Mesenchymal stem cell (in vitro differentiated cells and primary cell): ENCODE measurements at regions not wholly inside any gene's neighbourhood (a gene's known extent, or its start where the extent isn't known, plus 50 kb on each side); places are given as distances from the start of the nearest gene placed in this dataset.
A peak's percentile ranks its signal among the peaks of the same experiment; 100 is the strongest.

Source experiments
- DNase-seq: peaks from one replicate; pipeline ENCODE4 v3.0.0-alpha.2; 2013
- H2AFZ ChIP-seq: one replicate; pipeline ENCODE4 v1.6.1; 2013; ENCODE audit warnings: low read depth, mild to moderate bottlenecking, control low read depth, inconsistent platforms, low read length, moderate library complexity
- H2AK5ac ChIP-seq: 2 replicates; pipeline ENCODE4 v1.6.1; 2013; ENCODE audit warnings: low read length, moderate library complexity, mild to moderate bottlenecking, inconsistent platforms; ENCODE audit not compliant: severe bottlenecking
- H2BK120ac ChIP-seq: one replicate; pipeline ENCODE4 v1.6.1; 2013; ENCODE audit warnings: low read depth, mild to moderate bottlenecking, inconsistent platforms, low read length, moderate library complexity
- H2BK12ac ChIP-seq, 2 experiments: one replicate each; pipeline ENCODE4 v1.6.1; 2013; ENCODE audit warnings: inconsistent platforms in 2 of 2, low read length in 2 of 2, mild to moderate bottlenecking in 2 of 2, moderate library complexity in 2 of 2, control low read depth in 1 of 2
- H2BK15ac ChIP-seq: one replicate; pipeline ENCODE4 v1.6.1; 2013; ENCODE audit warnings: mild to moderate bottlenecking, low read depth, inconsistent platforms; ENCODE audit not compliant: poor library complexity, severe bottlenecking
- H2BK5ac ChIP-seq: 2 replicates; pipeline ENCODE4 v1.6.1; 2013; ENCODE audit warnings: low read depth, mild to moderate bottlenecking, low read length, control low read depth, inconsistent platforms; ENCODE audit not compliant: poor library complexity, severe bottlenecking
- H3K14ac ChIP-seq, 2 experiments: one replicate each; pipeline ENCODE4 v1.6.1; 2013; ENCODE audit warnings: inconsistent platforms in 2 of 2, low read length in 2 of 2, control low read depth in 1 of 2, mild to moderate bottlenecking in 1 of 2, moderate library complexity in 1 of 2
- H3K18ac ChIP-seq, 2 experiments: one replicate each; pipeline ENCODE4 v1.6.1; 2013; ENCODE audit warnings: inconsistent platforms in 2 of 2, low read length in 2 of 2, control low read depth in 1 of 2, low read depth in 1 of 2, mild to moderate bottlenecking in 1 of 2
- H3K23ac ChIP-seq, 2 experiments: one replicate each; pipeline ENCODE4 v1.6.1; 2013; ENCODE audit warnings: inconsistent platforms in 2 of 2, low read length in 2 of 2, mild to moderate bottlenecking in 2 of 2, moderate library complexity in 2 of 2, control low read depth in 1 of 2
- H3K27ac ChIP-seq: 2 replicates; pipeline ENCODE4 v1.5.1; 2013; ENCODE audit warnings: mild to moderate bottlenecking, moderate library complexity, low read length, control low read depth, inconsistent platforms; ENCODE audit not compliant: poor library complexity, severe bottlenecking
- H3K27me3 ChIP-seq, 2 experiments: 2 replicates each; pipeline versions ENCODE4 v1.6.1 to v1.7.0; 2013; ENCODE audit warnings: low read length in 2 of 2, mild to moderate bottlenecking in 2 of 2, moderate library complexity in 2 of 2, control low read depth in 1 of 2, inconsistent platforms in 1 of 2; ENCODE audit not compliant: control insufficient read depth in 1 of 2, insufficient read depth in 1 of 2
- H3K36me3 ChIP-seq, 2 experiments: 2 replicates each; pipeline versions ENCODE4 v1.6.1 to v1.7.0; 2013; ENCODE audit warnings: low read length in 2 of 2, control low read depth in 1 of 2, inconsistent platforms in 1 of 2, low read depth in 1 of 2, mild to moderate bottlenecking in 1 of 2; ENCODE audit not compliant: insufficient read depth in 2 of 2, control insufficient read depth in 1 of 2
- H3K4ac ChIP-seq, 2 experiments: one replicate each; pipeline ENCODE4 v1.6.1; 2013; ENCODE audit warnings: inconsistent platforms in 2 of 2, low read length in 2 of 2, mild to moderate bottlenecking in 2 of 2, moderate library complexity in 2 of 2, control low read depth in 1 of 2, low read depth in 1 of 2
- H3K4me1 ChIP-seq: 2 replicates; pipeline ENCODE4 v1.6.1; 2013; ENCODE audit warnings: low read depth, low read length, control low read depth; ENCODE audit not compliant: control insufficient read depth, insufficient read depth
- H3K4me2 ChIP-seq: 2 replicates; pipeline ENCODE4 v1.6.1; 2013; ENCODE audit warnings: low read length, mild to moderate bottlenecking, inconsistent platforms; ENCODE audit not compliant: poor library complexity, severe bottlenecking
- H3K4me3 ChIP-seq, 2 experiments: 2 replicates each; pipeline versions ENCODE4 v1.5.1 to v1.7.0; 2013; ENCODE audit warnings: low read length in 2 of 2, mild to moderate bottlenecking in 2 of 2, control low read depth in 1 of 2, low read depth in 1 of 2; ENCODE audit not compliant: insufficient read depth in 1 of 2
- H3K79me1 ChIP-seq: replicated peaks from 2 replicates; pipeline ENCODE4 v1.6.1; 2013; ENCODE audit warnings: mild to moderate bottlenecking, control low read depth, low read length, inconsistent platforms; ENCODE audit not compliant: poor library complexity, severe bottlenecking
- H3K9ac ChIP-seq: 2 replicates; pipeline ENCODE4 v1.7.0; 2013; ENCODE audit warnings: mild to moderate bottlenecking, low read length, moderate library complexity
- H3K9me3 ChIP-seq: 2 replicates; pipeline ENCODE4 v1.7.0; 2013; ENCODE audit warnings: mild to moderate bottlenecking, low read length; ENCODE audit not compliant: control insufficient read depth
- H4K8ac ChIP-seq: one replicate; pipeline ENCODE4 v1.6.1; 2013; ENCODE audit warnings: inconsistent platforms, mild to moderate bottlenecking, low read length, moderate library complexity
- H4K91ac ChIP-seq: one replicate; pipeline ENCODE4 v1.6.1; 2013; ENCODE audit warnings: mild to moderate bottlenecking, low read length, inconsistent platforms
- WGBS: methylation state at CpG from one replicate; pipeline ENCODE4 v1.1.7; 2013; ENCODE audit warnings: mixed read lengths; 5-methylcytosine and 5-hydroxymethylcytosine counted together

- Histone ChIP-seq H3K36me3 (no peaks in the 10 kb centered on the region), H2AK5ac (no peak overlapping the region), H2AFZ (no peak overlapping the region), H2BK120ac (no peak overlapping the region), H3K4me1 (peaks cover 3% of the 10 kb centered on the region), H3K23ac (no peak overlapping the region), H3K4me3 (no peak overlapping the region), H3K4ac (no peak overlapping the region), H2BK5ac (no peak overlapping the region), H3K4me2 (no peak overlapping the region), H2BK12ac (no peak overlapping the region), H3K18ac (no peak overlapping the region), H3K9me3 (no peaks in the 10 kb centered on the region), H4K91ac (no peak overlapping the region), H3K14ac (no peak overlapping the region), H3K79me1 (no peaks in the 10 kb centered on the region), H3K27me3 (peaks cover 30 to 49% of the 10 kb centered on the region in 2 experiments), H2BK15ac (no peak overlapping the region), H4K8ac (no peak overlapping the region), H3K9ac (no peak overlapping the region), H3K27ac (no peak overlapping the region)
- DNase-seq, result no peak
- 80% methylated on average over 3 of the region's 4 CpGs for WGBS
Observed at GRCh38 chr7:26074919-26075318, 77.1 kb upstream of the NFE2L3 start.

GRCh38 chr7:26076691-26077090 lies 75.3 kb upstream of the NFE2L3 start:
- Histone ChIP-seq H4K91ac (no peak overlapping the region), H2BK12ac (no peak overlapping the region), H3K9ac (no peak overlapping the region)

GRCh38 chr7:26078437-26079336 lies 73.3 kb upstream of the NFE2L3 start:
- H3K4ac ChIP-seq, result no peak overlapping the region
- H3K4me1 ChIP-seq, result peaks cover 3% of the 10 kb centered on the region
- no peak overlapping the region for H3K18ac ChIP-seq
- no peak overlapping the region for H4K8ac ChIP-seq
- H2BK5ac ChIP-seq, result no peak overlapping the region
- H3K9ac ChIP-seq, result no peak overlapping the region
- no peak overlapping the region for H2AFZ ChIP-seq
- 17% methylated on average over 19 of the region's 19 CpGs for WGBS
- no peak overlapping the region for H3K4me3 ChIP-seq
- no peak overlapping the region for H4K91ac ChIP-seq
- no peak overlapping the region for H3K27ac ChIP-seq
- H3K23ac ChIP-seq, result no peak overlapping the region
- H3K27me3 ChIP-seq, result peaks cover 44 to 63% of the 10 kb centered on the region in 2 experiments
- H3K36me3 ChIP-seq, result no peaks in the 10 kb centered on the region
- no peaks in the 10 kb centered on the region for H3K9me3 ChIP-seq
- no peak overlapping the region for H2AK5ac ChIP-seq
- peak; percentile 30 for DNase-seq
- H2BK120ac ChIP-seq, result no peak overlapping the region
- no peak overlapping the region for H3K14ac ChIP-seq
- H3K79me1 ChIP-seq, result no peaks in the 10 kb centered on the region
- no peak overlapping the region for H2BK12ac ChIP-seq
- H2BK15ac ChIP-seq, result no peak overlapping the region
- H3K4me2 ChIP-seq, result no peak overlapping the region

More at GRCh38 chr7:26076691-26077090, 75.3 kb upstream of the NFE2L3 start:
- Histone ChIP-seq H2BK15ac (no peak overlapping the region), H3K4ac (no peak overlapping the region), H3K4me1 (peaks cover 3% of the 10 kb centered on the region), H2AK5ac (no peak overlapping the region), H3K27me3 (peaks cover 35 to 55% of the 10 kb centered on the region in 2 experiments), H3K27ac (no peak overlapping the region), H3K23ac (no peak overlapping the region), H3K4me2 (no peak overlapping the region), H4K8ac (no peak overlapping the region), H3K4me3 (no peak overlapping the region), H2AFZ (no peak overlapping the region), H3K9me3 (no peaks in the 10 kb centered on the region), H2BK5ac (no peak overlapping the region), H3K18ac (no peak overlapping the region), H3K14ac (no peak overlapping the region), H2BK120ac (no peak overlapping the region), H3K36me3 (no peaks in the 10 kb centered on the region), H3K79me1 (no peaks in the 10 kb centered on the region)
- 94% methylated on average over 5 of the region's 6 CpGs for WGBS
- DNase-seq, result no peak

GRCh38 chr7:26081638-26082037 lies 70.4 kb upstream of the NFE2L3 start:
- Histone ChIP-seq H3K14ac (no peak overlapping the region), H3K23ac (no peak overlapping the region), H3K4me3 (no peak overlapping the region), H3K27me3 (peaks cover 36 to 50% of the 10 kb centered on the region in 2 experiments), H3K27ac (no peak overlapping the region), H4K8ac (no peak overlapping the region), H3K18ac (no peak overlapping the region), H3K4ac (no peak overlapping the region), H3K4me2 (no peak overlapping the region), H2BK12ac (no peak overlapping the region), H2BK15ac (no peak overlapping the region), H4K91ac (no peak overlapping the region), H2AFZ (no peak overlapping the region), H3K79me1 (no peaks in the 10 kb centered on the region), H3K9ac (no peak overlapping the region), H3K36me3 (no peaks in the 10 kb centered on the region), H2AK5ac (no peak overlapping the region), H2BK5ac (no peak overlapping the region), H2BK120ac (no peak overlapping the region), H3K4me1 (peaks cover 3% of the 10 kb centered on the region), H3K9me3 (no peaks in the 10 kb centered on the region)
- 0% methylated on average over 1 of the region's 2 CpGs for WGBS
- DNase-seq, result no peak
